ENCODE measurements at regions not wholly inside any gene's neighbourhood (a gene's known extent, or its start where the extent isn't known, plus 50 kb on each side); places are given as distances from the start of the nearest gene placed in this dataset.

DNA sequence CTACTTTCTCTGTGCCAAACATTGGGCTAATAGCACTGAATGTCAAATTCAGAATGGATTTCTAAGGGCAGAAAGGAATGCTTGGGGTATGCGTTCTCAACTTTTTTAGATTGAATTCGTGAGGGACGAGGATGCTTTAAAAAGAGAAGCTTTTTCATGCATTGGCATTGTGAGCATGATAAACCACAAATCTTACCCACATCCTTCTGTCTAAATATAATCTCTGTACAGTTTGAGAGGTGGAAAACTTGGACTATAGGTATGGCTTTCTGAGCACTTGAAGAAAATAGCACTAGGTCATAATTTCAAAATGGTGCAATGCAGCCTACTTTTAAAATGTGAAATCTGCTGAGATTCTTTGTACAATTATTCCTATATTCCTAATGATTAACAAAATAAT lies 71.4 kb upstream of the HHIP start:
- ChIA-PET POLR2A (no interaction called here), CTCF (no interaction called here)
- H3K4me1 Mint-ChIP-seq (ENCODE audit: low read depth) = no peaks in the 10 kb centered on the region
- DNase-seq = no peak
- H3K27ac Mint-ChIP-seq = no peak overlapping the region
- H3K4me3 Mint-ChIP-seq = no peak overlapping the region
- H3K27me3 Mint-ChIP-seq = no peaks in the 10 kb centered on the region
- H3K36me3 Mint-ChIP-seq = no peaks in the 10 kb centered on the region
- no peaks in the 10 kb centered on the region for H3K9me3 Mint-ChIP-seq
- intact Hi-C loops (cut with micrococcal nuclease) = no loop called here

DNA sequence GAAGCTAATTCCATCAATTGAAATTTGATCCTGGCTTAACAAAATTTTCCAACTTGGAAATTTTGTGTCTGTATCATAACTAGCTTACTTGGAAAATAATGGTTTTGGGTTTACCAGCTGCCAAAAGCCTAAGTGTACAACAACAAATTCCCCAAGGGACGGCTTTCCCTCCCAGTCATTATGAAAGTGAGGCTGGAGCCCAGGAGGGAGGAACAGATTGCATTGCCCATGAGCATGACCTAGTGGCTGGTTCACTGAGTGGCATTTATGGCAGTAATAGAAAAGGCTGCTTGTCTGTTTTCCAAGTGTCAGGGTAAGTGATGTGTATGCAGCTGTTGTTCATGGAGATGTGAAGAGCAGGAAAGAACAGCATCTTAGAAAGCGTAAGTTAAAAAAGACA lies 70.8 kb upstream of the HHIP start:
- Mint-ChIP-seq H3K4me1 (ENCODE audit: low read depth) (no peaks in the 10 kb centered on the region), H3K27ac (no peak overlapping the region), H3K36me3 (no peaks in the 10 kb centered on the region), H3K4me3 (no peak overlapping the region), H3K27me3 (no peaks in the 10 kb centered on the region), H3K9me3 (no peaks in the 10 kb centered on the region)
- CTCF ChIA-PET = no interaction called here
- intact Hi-C loops (cut with micrococcal nuclease) = no loop called here
- DNase-seq = no peak
- POLR2A ChIA-PET = no interaction called here

DNA sequence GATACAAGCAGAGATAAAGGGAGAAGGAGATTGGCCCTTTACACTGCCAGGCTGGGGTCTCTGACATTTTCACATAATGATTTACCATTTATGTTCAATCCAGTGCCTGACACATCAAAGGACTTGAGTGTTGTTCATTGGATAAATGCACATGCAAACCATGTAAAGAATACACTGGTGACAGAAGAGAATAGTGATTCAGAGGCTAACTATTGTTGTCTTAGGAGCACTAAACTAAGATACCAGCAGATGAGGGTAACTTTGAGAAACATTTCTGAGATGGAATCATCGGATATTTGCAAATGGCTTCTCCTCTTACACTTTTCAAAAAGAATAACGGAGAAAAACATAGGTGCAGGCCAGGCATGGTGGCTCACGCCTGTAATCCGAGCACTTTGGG lies 67.3 kb upstream of the HHIP start:
- Mint-ChIP-seq H3K27me3 (peaks cover 1% of the 10 kb centered on the region), H3K4me1 (ENCODE audit: low read depth) (no peaks in the 10 kb centered on the region), H3K27ac (no peak overlapping the region), H3K4me3 (no peak overlapping the region), H3K9me3 (no peaks in the 10 kb centered on the region), H3K36me3 (no peaks in the 10 kb centered on the region)
- CTCF ChIA-PET = no interaction called here
- intact Hi-C loops (cut with micrococcal nuclease) = no loop called here
- DNase-seq = no peak
- POLR2A ChIA-PET = no interaction called here

DNA sequence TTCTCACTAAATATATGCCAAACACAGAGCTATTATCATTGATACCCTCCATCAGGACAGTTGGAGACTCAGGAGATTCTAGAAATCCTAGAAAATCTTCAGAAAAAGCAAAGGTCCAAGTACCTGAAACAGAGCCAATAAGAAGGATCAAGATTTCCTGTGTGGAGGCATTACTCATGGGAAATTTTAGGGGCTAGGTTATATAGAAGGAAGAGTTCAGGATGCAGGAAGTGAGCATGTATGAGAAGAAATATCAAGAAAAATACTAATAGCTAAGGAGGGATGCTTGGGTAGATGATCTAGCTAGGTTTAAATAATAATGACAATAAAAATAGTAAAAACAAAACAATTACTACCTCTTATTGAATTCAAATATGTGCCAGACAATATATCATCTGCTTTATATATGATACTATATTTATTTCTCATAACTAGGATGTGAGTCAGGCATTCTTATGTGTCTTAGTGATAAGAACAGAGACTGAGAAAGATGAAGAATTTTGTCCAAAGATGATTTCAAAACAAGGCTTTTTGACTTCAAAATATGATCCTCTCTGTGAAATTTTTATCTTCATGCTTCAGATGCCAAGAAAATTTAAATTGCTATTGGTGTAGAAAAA lies 66.4 kb upstream of the HHIP start:
- CTCF ChIA-PET = no interaction called here

DNA sequence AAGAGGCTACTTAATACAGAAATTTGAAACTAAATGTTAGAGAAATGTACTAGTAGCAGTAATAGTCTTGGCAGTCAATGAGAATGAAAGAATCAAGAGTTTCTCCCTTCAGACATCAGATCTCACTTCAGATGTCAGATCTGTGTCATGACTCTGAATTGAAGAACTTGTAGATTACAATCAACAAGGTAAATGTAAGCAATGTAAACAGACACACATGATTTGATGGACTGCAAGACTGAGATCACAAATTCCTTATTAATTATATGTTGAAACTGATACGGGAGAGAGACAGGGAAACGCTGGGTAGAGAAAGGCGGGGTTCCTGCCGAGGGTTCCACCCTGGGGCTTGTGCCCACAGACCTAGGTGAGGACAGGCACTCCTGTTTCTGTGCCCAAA lies 65.5 kb upstream of the HHIP start:
- intact Hi-C loops (cut with micrococcal nuclease) = no loop called here
- POLR2A ChIA-PET = no interaction called here
- CTCF ChIA-PET = interaction anchor here (1.5 kb wide), 1 partner anchor 481 kb away, joined by 3 read pairs; no protein-coding TSS in a partner anchor
- H3K4me3 Mint-ChIP-seq = no peak overlapping the region
- DNase-seq = no peak
- H3K36me3 Mint-ChIP-seq = no peaks in the 10 kb centered on the region
- H3K4me1 Mint-ChIP-seq (ENCODE audit: low read depth) = no peaks in the 10 kb centered on the region
- H3K9me3 Mint-ChIP-seq = no peaks in the 10 kb centered on the region
- H3K27ac Mint-ChIP-seq = no peak overlapping the region
- peaks cover 1% of the 10 kb centered on the region for H3K27me3 Mint-ChIP-seq

More for the DNA sequence above, 66.4 kb upstream of the HHIP start:
- Mint-ChIP-seq H3K4me1 (ENCODE audit: low read depth) (no peaks in the 10 kb centered on the region), H3K27ac (no peak overlapping the region), H3K9me3 (no peaks in the 10 kb centered on the region), H3K4me3 (no peak overlapping the region), H3K36me3 (no peaks in the 10 kb centered on the region), H3K27me3 (peaks cover 1% of the 10 kb centered on the region)
- DNase-seq = no peak
- POLR2A ChIA-PET = no interaction called here
- intact Hi-C loops (cut with micrococcal nuclease) = no loop called here

DNA sequence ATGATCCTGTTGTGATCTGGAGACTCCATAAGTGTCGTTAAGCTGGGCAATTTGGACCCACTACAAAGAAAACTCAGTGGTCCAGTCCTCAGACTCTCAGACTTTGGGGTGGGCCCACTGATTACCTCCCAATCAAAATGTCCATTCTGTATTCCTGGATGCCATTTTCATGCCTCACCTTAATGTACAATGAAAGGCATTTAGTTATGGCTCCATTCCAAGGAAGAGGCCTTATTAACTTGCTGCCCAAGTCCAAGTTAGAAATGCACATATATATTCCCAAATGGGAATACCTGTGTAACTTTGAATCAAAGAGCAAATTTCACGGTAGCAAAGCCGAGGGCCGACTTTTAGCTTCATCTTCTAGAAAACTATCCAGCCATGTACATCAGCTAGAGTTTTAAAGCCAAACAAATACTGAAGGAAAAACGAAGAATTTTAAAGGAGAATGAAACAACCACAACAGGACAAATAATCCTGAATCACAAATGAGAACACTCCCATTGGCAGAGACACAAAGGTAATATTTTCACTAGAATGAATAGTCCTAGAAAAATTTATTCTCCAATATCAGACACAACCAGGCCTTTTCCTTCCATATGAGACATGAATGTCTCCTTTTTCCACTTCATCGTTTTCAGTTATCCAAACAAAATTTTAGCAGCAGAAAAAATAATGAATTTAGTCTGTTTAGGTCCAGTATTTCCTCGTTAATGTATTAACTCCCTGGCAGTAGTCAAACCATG lies 63.7 kb upstream of the HHIP start:
- Mint-ChIP-seq H3K4me3 (no peak overlapping the region), H3K36me3 (no peaks in the 10 kb centered on the region), H3K27me3 (peaks cover 1% of the 10 kb centered on the region), H3K27ac (no peak overlapping the region), H3K9me3 (peaks cover under 1% of the 10 kb centered on the region), H3K4me1 (ENCODE audit: low read depth) (no peaks in the 10 kb centered on the region)
- CTCF ChIA-PET = interaction anchor here (1.0 to 1.5 kb wide), 2 partner anchors 17 to 479 kb away, joined by 3 read pairs; no protein-coding TSS in a partner anchor
- no peak for DNase-seq
- POLR2A ChIA-PET = no interaction called here
- intact Hi-C loops (cut with micrococcal nuclease) = no loop called here

DNA sequence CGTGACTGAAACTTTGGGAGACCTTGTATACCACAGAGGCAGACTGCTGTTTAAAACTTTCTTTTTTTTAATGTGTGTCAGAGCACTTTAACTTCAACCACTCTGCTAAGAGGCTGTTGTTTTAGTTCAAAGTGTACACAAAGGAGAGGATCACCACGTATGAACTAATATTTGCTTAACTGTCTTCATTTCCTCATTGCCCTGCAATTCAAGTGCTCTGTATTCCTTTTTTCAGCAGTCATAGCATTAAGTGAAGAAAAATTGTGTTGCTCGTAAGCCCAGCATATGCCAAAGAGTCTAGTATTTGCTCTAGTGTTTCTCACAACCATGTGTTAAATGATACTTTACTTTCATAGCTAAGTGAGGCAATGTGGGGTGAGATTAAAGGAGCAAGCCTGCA lies 63.0 kb upstream of the HHIP start:
- peaks cover 1% of the 10 kb centered on the region for H3K27me3 Mint-ChIP-seq
- no peaks in the 10 kb centered on the region for H3K4me1 Mint-ChIP-seq (ENCODE audit: low read depth)
- ChIA-PET POLR2A (no interaction called here), CTCF (no interaction called here)
- no peaks in the 10 kb centered on the region for H3K36me3 Mint-ChIP-seq
- no peak for DNase-seq
- H3K27ac Mint-ChIP-seq = no peak overlapping the region
- intact Hi-C loops (cut with micrococcal nuclease) = no loop called here
- H3K9me3 Mint-ChIP-seq = peaks cover 7% of the 10 kb centered on the region
- no peak overlapping the region for H3K4me3 Mint-ChIP-seq

DNA sequence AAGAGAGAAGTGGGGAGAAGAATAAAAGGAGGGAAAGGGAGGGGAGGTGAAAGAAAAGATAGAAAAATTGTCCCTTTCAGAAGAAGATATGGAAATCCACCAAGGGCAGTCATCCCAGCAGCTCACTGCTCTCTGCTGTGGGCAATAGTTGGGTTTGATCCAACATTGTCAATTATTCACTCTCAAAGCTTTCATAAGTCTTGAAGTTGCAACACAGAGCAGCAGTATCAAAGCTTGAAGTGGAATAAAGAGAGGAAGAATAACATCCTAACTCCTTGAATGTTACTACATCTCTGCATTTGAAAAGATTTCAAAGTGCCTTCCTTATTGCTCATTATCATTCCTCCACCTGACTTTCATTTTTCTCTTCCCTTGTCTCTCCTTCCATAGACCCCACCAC lies 62.3 kb upstream of the HHIP start:
- no peak for DNase-seq
- intact Hi-C loops (cut with micrococcal nuclease) = no loop called here
- Mint-ChIP-seq H3K27me3 (peaks cover 1% of the 10 kb centered on the region), H3K9me3 (peaks cover 10% of the 10 kb centered on the region), H3K27ac (no peak overlapping the region), H3K4me1 (ENCODE audit: low read depth) (no peaks in the 10 kb centered on the region), H3K36me3 (no peaks in the 10 kb centered on the region), H3K4me3 (no peak overlapping the region)
- ChIA-PET CTCF (no interaction called here), POLR2A (no interaction called here)

DNA sequence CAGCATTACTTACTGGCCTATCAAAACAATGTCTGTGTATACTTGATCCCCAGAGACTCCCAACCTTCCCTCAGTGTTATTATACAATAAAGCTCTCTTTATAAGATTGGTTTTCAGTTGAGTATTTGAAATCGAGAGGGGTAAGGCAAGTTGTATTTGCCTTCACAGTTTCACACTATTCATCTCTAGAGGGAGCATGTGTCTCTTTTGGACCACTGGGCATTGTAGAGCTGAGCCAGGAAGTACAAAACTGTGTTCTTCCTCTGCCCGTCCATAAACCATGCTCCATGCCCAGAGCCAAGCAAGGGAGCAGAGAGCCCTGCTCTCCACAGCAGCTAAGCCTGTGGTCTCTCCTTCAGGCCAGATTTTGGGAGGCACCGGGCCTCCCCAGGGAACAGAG lies 61.5 kb upstream of the HHIP start:
- Mint-ChIP-seq H3K4me3 (no peak overlapping the region), H3K27ac (no peak overlapping the region), H3K9me3 (peaks cover 10% of the 10 kb centered on the region), H3K27me3 (peaks cover 1% of the 10 kb centered on the region), H3K4me1 (ENCODE audit: low read depth) (no peaks in the 10 kb centered on the region), H3K36me3 (no peaks in the 10 kb centered on the region)
- CTCF ChIA-PET = no interaction called here
- DNase-seq = no peak
- POLR2A ChIA-PET = no interaction called here
- intact Hi-C loops (cut with micrococcal nuclease) = no loop called here

DNA sequence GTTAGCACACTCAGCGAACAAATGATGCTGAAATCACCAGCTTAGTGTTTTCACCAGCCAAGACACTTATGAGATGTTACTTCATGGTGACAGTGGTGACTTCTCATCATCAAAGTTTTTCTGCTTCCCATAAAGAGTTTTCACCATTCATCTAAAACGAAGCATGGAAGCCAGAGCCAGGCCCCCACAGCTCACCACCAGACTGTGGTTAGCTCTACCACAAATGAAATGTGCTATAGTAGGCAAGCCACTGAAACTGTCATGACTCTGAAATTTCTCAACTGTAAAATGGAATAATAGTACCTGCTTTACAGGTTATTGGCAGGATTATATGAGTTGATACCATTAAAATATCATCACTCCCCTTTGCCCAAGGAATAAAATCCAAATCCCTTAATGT lies 56.4 kb upstream of the HHIP start:
- Mint-ChIP-seq H3K9me3 (peaks cover 10% of the 10 kb centered on the region), H3K4me1 (ENCODE audit: low read depth) (no peaks in the 10 kb centered on the region), H3K4me3 (no peak overlapping the region), H3K36me3 (no peaks in the 10 kb centered on the region), H3K27me3 (no peaks in the 10 kb centered on the region), H3K27ac (no peak overlapping the region)
- intact Hi-C loops (cut with micrococcal nuclease) = no loop called here
- no peak for DNase-seq
- CTCF ChIA-PET = no interaction called here
- POLR2A ChIA-PET = no interaction called here

DNA sequence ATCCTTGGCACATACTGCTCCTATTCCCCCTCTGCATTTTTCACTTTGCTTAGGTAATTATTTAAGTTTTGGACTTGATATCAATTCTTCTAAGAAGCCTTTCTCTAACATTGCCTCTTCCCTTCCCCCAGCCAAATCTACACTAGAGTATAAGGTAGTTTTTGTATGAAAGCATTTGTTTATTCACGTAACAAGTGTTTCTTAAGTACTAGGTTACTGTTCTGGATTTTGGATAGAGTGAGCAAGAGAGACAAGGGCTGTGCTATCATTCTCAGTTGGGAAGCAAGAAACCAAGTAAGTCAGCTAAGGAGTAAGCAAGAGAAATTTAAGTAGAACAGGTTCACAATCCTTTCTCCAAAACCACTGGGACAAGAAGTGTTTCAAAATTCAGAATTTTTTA lies 55.9 kb upstream of the HHIP start:
- Mint-ChIP-seq H3K4me1 (ENCODE audit: low read depth) (no peaks in the 10 kb centered on the region), H3K9me3 (peaks cover 10% of the 10 kb centered on the region), H3K4me3 (no peak overlapping the region), H3K27me3 (no peaks in the 10 kb centered on the region), H3K36me3 (no peaks in the 10 kb centered on the region), H3K27ac (no peak overlapping the region)
- POLR2A ChIA-PET = no interaction called here
- intact Hi-C loops (cut with micrococcal nuclease) = no loop called here
- no peak for DNase-seq
- CTCF ChIA-PET = no interaction called here

DNA sequence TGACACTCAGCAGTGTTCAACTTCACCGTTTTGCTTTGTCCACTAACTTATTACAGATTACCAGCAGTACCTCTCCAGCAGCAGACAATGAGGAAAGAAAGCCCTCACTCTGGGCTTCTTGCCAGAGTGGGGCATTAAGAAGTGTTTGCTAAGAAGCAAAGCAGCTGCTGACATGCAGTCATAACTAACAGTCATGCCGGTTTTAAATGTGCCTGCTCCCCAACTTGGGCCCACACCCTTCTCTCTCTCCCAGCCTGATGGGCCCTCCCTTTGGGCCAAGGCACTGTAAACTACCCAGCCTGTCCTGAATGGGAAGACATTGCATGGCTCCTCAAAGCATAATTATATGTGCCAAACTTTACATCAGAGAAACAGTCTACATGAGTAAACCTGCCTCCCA lies 54.6 kb upstream of the HHIP start:
- POLR2A ChIA-PET = no interaction called here
- Mint-ChIP-seq H3K27ac (no peak overlapping the region), H3K4me3 (no peak overlapping the region), H3K9me3 (peaks cover 10% of the 10 kb centered on the region), H3K27me3 (no peaks in the 10 kb centered on the region), H3K4me1 (ENCODE audit: low read depth) (no peaks in the 10 kb centered on the region), H3K36me3 (no peaks in the 10 kb centered on the region)
- DNase-seq = no peak
- CTCF ChIA-PET = no interaction called here
- intact Hi-C loops (cut with micrococcal nuclease) = no loop called here

DNA sequence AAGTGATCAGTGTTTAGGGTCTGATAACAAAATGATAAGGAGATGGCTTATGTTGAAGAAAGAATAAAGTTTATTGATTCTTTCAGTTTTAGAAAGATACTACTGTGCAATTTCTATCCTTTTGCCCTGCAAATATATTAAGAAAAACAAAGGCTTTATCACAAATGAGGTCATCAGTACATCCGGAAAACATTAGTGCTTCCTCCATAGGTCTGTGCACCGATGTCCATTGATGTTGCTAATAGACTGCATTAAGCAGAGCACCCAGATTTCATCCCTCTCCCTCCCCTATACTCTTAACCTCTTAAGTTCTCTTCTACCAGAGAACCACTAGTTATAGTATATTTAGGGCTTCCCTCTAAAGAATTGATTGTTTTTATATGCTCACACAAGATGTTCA lies 53.7 kb upstream of the HHIP start:
- ChIA-PET POLR2A (no interaction called here), CTCF (no interaction called here)
- H3K36me3 Mint-ChIP-seq = no peaks in the 10 kb centered on the region
- intact Hi-C loops (cut with micrococcal nuclease) = no loop called here
- no peaks in the 10 kb centered on the region for H3K4me1 Mint-ChIP-seq (ENCODE audit: low read depth)
- no peak for DNase-seq
- no peaks in the 10 kb centered on the region for H3K27me3 Mint-ChIP-seq
- no peak overlapping the region for H3K27ac Mint-ChIP-seq
- peaks cover 10% of the 10 kb centered on the region for H3K9me3 Mint-ChIP-seq
- no peak overlapping the region for H3K4me3 Mint-ChIP-seq

Data from activated CD4-positive, alpha-beta memory T cell treated with anti-CD3 and anti-CD28 coated beads for 36 hours (primary cell).